HepG2 (cell line): ENCODE measurements at regions not wholly inside any gene's neighbourhood (a gene's known extent, or its start where the extent isn't known, plus 50 kb on each side); places are given as distances from the start of the nearest gene placed in this dataset.
A peak's percentile ranks its signal among the peaks of the same experiment; 100 is the strongest.

Experiments
- ATAC-seq: fragments of 200-7000 bp; cut with Tn5 transposase; 3 replicates; pipeline ENCODE4 v1.9.1; 2020; ENCODE audit warnings: mild to moderate bottlenecking, moderate library complexity
- BruUV-seq: library from RNA; stranded (reverse); fragments of 400-500 nt; replicated peaks from 2 replicates; lab custom pipeline; 2021; lab: Mats Ljungman, UMichigan
- CTCF ChIA-PET: fragments of 300-600 bp; formaldehyde crosslinking; extraction: SDS; loops from one replicate; lab custom pipeline; 2021; ENCODE audit warnings: low total read pairs, inconsistent platforms, low intra/inter-chr PET ratio; lab: Yijun Ruan, JAX
- POLR2A ChIA-PET: fragments of 350-600 bp; sonication (Branson Sonifier 250); formaldehyde crosslinking; loops from one replicate; lab custom pipeline; 2020; ENCODE audit warnings: antibody characterized with exemption, inconsistent platforms; lab: Yijun Ruan, JAX
- DNase-seq: peaks from one replicate; pipeline ENCODE4 v3.0.0-alpha.2; 2015; ENCODE audit warnings: low spot score
- FAIRE-seq: peaks from 3 replicates; lab custom pipeline; 2011; peaks lifted over from hg19 to GRCh38; lab: Jason Lieb, UNC
- H2AFZ ChIP-seq: one replicate; pipeline ENCODE4 v1.6.1; 2011; ENCODE audit warnings: low read length, inconsistent platforms
- H3K27ac ChIP-seq: fragments of 300-600 bp; 3 replicates; pipeline ENCODE4 v1.8.0; 2011; ENCODE audit warnings: mixed run types, mild to moderate bottlenecking, mixed read lengths, low read length, inconsistent platforms; ENCODE audit not compliant: insufficient read depth; ENCODE audit errors: extremely low read length
- H3K27me3 ChIP-seq, 2 experiments: fragments of 200-600 bp in 1 of 2; 2 replicates in 1 of 2; 3 replicates in 1 of 2; pipeline versions ENCODE4 v1.6.0 to v1.8.0; 2011; ENCODE audit warnings: low read length in 2 of 2, mild to moderate bottlenecking in 2 of 2, moderate library complexity in 2 of 2, inconsistent platforms in 1 of 2; ENCODE audit not compliant: insufficient read depth in 2 of 2, control insufficient read depth in 1 of 2
- H3K36me3 ChIP-seq, 2 experiments: fragments of 200-600 bp in 1 of 2; replicated peaks in 1 of 2; 2 replicates in 1 of 2; 3 replicates in 1 of 2; pipeline versions ENCODE4 v1.5.1 to v1.8.0; 2011; ENCODE audit warnings: low read length in 2 of 2, inconsistent platforms in 1 of 2; ENCODE audit not compliant: insufficient read depth in 2 of 2, control insufficient read depth in 1 of 2
- H3K4me1 ChIP-seq: 2 replicates; pipeline ENCODE4 v1.5.1; 2012; ENCODE audit warnings: low read length, inconsistent platforms; ENCODE audit not compliant: insufficient read depth
- H3K4me2 ChIP-seq: 2 replicates; pipeline ENCODE4 v1.6.0; 2011; ENCODE audit warnings: low read depth, low read length, inconsistent platforms
- H3K4me3 ChIP-seq, 3 experiments: fragments of 200-600 bp in 1 of 3; sonication (generic), shearing (Covaris generic) in 1 of 3; replicated peaks in 1 of 3; 2 replicates each; pipeline ENCODE4 v1.5.1; 2011 to 2016; ENCODE audit warnings: low read length in 3 of 3, inconsistent platforms in 2 of 3, low read depth in 2 of 3, mild to moderate bottlenecking in 2 of 3, control low read depth in 1 of 3, mixed read lengths in 1 of 3; ENCODE audit not compliant: insufficient read depth in 1 of 3
- H3K79me2 ChIP-seq: one replicate; pipeline ENCODE4 v1.6.1; 2011; ENCODE audit warnings: low read length, inconsistent platforms; ENCODE audit not compliant: insufficient read depth
- H3K9ac ChIP-seq: 2 replicates; pipeline ENCODE4 v1.6.0; 2011; ENCODE audit warnings: mild to moderate bottlenecking, low read depth, low read length, inconsistent platforms; ENCODE audit not compliant: insufficient read depth
- H3K9me3 ChIP-seq: 2 replicates; pipeline ENCODE4 v1.5.1; 2012; ENCODE audit warnings: mild to moderate bottlenecking, low read length
- H4K20me1 ChIP-seq: 2 replicates; pipeline ENCODE4 v1.6.0; 2011; ENCODE audit warnings: inconsistent platforms, mild to moderate bottlenecking, low read length, moderate library complexity; ENCODE audit not compliant: insufficient read depth
- HNRNPK ChIP-seq: fragments of 200-400 bp; formaldehyde crosslinking; IDR thresholded peaks from 2 replicates; pipeline ENCODE4 v1.6.1; 2018; ENCODE audit warnings: low read length, low read depth, moderate library complexity, mild to moderate bottlenecking; ENCODE audit not compliant: poor library complexity, severe bottlenecking
- MAFF ChIP-seq: IDR thresholded peaks from 2 replicates; pipeline ENCODE4 v1.6.1; 2011; ENCODE audit warnings: low read depth, low read length, improper control_type of control experiment
- MAFK ChIP-seq, 2 experiments: IDR thresholded peaks in 1 of 2; conservative IDR thresholded peaks in 1 of 2; 2 replicates each; pipeline ENCODE4 v1.6.1; 2011; ENCODE audit warnings: improper control_type of control experiment in 2 of 2, low read length in 2 of 2
- ONECUT2 ChIP-seq: sonication (generic); formaldehyde crosslinking; IDR thresholded peaks from 2 replicates; pipeline ENCODE4 v1.4.0; 2020; ENCODE audit warnings: missing genetic modification reagents
- SP2 ChIP-seq: sonication (generic); formaldehyde crosslinking; IDR thresholded peaks from 2 replicates; pipeline ENCODE4 v1.5.1; 2020; ENCODE audit warnings: mild to moderate bottlenecking, missing genetic modification reagents
- ZNF777 ChIP-seq: sonication (generic); formaldehyde crosslinking; IDR thresholded peaks from 2 replicates; pipeline ENCODE4 v1.4.0; 2020; ENCODE audit warnings: missing genetic modification reagents
- WGBS: methylation state at CpG from one replicate; pipeline ENCODE4 v1.1.6; 2017; ENCODE audit warnings: low lambda C conversion rate; 5-methylcytosine and 5-hydroxymethylcytosine counted together
- in situ Hi-C: cut with HindIII; loops from 2 replicates; pipeline ENCODE4 v1.10.0; 2017; ENCODE audit warnings: low pct_unique_long_range_greater_than_20kb; ENCODE audit not compliant: extremely low pct_ligation_motif_present
- intact Hi-C: fragments of 100-400 bp; cut with micrococcal nuclease; formaldehyde crosslinking; loops from one replicate; pipeline ENCODE4 v1.10.0; 2022; ENCODE audit not compliant: unreplicated experiment
- TF ChIP-seq, protein P1 (sequence below): sonication (generic); formaldehyde crosslinking; IDR thresholded peaks from 2 replicates; pipeline ENCODE4 v1.4.0; 2020; ENCODE audit warnings: missing genetic modification reagents
- TF ChIP-seq, protein P2 (sequence below): sonication (generic); formaldehyde crosslinking; IDR thresholded peaks from 2 replicates; pipeline ENCODE4 v1.4.0; 2020; ENCODE audit warnings: missing genetic modification reagents

DNA sequence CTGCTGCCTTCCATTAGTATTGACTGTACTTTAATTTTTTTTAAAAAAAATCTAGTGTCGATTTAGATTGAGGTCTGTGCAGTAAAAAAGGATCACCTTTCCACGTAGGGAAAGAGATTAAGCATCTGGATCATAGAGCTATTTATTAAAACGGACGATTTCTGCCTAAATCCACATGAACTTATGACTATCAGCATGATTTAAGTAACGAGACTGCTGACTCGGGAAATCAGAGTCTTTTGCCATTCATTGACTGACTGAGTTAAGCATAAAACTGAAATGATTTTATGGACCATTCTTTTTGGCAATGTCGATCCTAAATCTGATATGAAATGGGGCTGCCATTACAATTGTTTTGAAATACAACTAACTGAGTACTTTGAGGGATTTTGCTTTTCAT, 261.7 kb downstream of the SAMD5 start (continued):
- no peak for TF ChIP-seq ZNF777 (CRISPR knock-in tag)
- TF ChIP-seq, protein P1, sequence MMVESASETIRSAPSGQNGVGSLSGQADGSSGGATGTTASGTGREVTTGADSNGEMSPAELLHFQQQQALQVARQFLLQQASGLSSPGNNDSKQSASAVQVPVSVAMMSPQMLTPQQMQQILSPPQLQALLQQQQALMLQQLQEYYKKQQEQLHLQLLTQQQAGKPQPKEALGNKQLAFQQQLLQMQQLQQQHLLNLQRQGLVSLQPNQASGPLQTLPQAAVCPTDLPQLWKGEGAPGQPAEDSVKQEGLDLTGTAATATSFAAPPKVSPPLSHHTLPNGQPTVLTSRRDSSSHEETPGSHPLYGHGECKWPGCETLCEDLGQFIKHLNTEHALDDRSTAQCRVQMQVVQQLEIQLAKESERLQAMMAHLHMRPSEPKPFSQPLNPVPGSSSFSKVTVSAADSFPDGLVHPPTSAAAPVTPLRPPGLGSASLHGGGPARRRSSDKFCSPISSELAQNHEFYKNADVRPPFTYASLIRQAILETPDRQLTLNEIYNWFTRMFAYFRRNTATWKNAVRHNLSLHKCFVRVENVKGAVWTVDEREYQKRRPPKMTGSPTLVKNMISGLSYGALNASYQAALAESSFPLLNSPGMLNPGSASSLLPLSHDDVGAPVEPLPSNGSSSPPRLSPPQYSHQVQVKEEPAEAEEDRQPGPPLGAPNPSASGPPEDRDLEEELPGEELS (CRISPR knock-in tag) = no peak
- TF ChIP-seq HNRNPK = no peak
- no peak for TF ChIP-seq ONECUT2 (CRISPR knock-in tag)
- TF ChIP-seq, protein P2, sequence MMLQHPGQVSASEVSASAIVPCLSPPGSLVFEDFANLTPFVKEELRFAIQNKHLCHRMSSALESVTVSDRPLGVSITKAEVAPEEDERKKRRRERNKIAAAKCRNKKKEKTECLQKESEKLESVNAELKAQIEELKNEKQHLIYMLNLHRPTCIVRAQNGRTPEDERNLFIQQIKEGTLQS = no peak

DNA sequence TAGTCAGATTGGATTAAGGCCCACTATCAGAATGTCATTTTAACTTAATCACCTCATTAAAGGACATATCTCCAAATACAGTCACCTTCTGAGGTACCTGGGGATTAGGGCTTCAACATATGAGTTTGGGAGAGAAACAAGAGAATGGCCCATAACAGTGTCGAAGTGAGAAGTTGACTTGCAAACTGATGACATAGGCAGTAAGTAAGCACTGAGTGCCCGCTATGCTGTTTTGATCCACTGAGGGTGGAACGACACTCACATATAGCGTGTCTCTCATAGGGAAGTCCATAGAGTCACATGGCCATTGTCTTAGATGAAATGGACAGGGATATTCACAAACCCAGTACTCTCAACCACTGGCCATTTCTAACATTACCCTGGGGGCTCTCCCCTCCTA, 264.2 kb downstream of the SAMD5 start:
- Histone ChIP-seq H3K27ac (no peak overlapping the region), H3K4me2 (no peak overlapping the region), H3K36me3 (no peaks in the 10 kb centered on the region), H3K9ac (no peak overlapping the region), H3K79me2 (no peaks in the 10 kb centered on the region), H3K27me3 (no peaks in the 10 kb centered on the region), H3K9me3 (no peaks in the 10 kb centered on the region), H2AFZ (no peak overlapping the region), H3K4me3 (no peak overlapping the region), H3K4me1 (no peaks in the 10 kb centered on the region), H4K20me1 (no peaks in the 10 kb centered on the region)
- no peak for TF ChIP-seq SP2 (CRISPR knock-in tag)
- peak; percentile 65; the same call in 1 of the 2 replicates for TF ChIP-seq MAFF
- peak; percentile 60 to 73 for TF ChIP-seq MAFK (conservative IDR thresholded peaks at IDR 0.05 in 1 of 2, IDR thresholded peaks at IDR 0.05 in 1 of 2; ENCODE audit: low read length in 2 of 2)
- intact Hi-C loops = no loop called here
- DNase-seq (no peak), FAIRE-seq (no peak), ATAC-seq (no peak)
- CTCF ChIA-PET = no interaction called here
- no TSS peak for BruUV-seq
- in situ Hi-C loops = no loop called here
- POLR2A ChIA-PET = no interaction called here
- 34% methylated on average over 4 of the region's 4 CpGs for WGBS
